ENCODE measurements at regions not wholly inside any gene's neighbourhood (a gene's known extent, or its start where the extent isn't known, plus 50 kb on each side); places are given as distances from the start of the nearest gene placed in this dataset.

DNA sequence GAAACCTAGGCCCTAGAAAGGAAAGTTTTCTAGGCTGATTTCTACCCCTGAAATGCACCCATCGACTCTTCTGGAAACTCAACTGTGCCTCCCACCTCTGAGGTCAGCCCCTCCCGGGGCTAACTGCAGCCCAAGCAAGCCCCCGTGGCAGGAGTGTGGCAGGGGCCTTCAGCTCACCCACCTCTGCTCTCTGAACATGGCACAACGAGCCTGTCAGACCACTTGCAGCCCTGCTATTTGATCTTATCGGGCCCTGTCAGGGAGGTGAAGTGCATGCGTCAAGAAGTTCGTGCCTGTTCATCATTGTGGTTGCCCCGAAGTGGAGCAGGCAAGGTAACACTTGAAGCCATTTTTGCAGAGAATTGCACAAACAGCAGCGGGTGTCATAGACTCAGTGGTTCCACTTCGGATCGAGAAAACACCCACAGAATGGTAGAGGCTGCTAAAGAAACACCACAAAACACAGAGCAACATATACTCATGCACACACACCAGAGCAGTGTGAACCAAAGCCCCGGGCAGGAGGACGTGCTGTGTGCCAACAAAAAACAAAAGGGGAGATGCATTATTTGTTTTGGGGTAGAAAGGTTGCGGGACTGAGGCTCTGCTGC is 262.7 kb downstream of the ETS1 start:
- DNase-seq, result no peak

DNA sequence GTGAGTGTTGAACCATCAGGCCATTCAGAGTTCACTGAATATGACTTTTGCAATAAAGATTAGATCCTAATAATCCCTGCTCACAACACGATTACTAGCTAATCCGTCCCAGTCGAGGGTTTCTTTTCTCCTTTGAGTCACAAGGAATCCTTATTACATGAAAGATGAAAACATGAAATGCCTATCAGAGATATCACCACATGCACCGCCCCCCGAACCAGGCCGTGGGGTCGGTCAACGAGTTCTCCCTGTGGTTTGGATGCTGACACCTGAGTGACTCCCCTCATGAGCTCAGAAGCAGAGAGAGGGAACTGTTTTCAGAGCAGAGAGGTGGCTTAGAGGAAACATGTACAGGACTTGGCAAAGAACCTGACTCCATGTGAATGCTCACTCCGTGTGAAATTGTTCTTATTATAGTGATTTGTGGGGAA is 263.3 kb downstream of the ETS1 start:
- DNase-seq, result no peak

DNA sequence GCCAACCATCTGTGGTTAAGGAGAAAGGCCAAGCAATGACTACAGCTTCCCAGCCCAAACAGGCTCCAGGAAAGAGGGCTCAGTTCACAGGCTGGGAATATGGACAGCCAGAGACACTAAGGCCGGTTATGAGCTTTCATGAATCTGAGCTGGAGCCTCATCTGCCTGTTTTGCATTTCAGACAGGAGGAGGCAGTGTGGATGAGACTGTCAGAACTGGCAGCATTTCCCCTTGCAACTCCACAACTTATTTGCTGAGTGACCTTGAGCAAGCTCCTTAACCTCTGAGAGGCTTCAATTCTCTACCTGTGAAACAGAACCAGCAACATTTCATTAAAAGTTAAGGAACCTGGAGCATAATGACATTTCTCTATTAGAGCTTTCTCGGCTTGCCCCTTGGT is 264.0 kb downstream of the ETS1 start:
- DNase-seq, result no peak

DNA sequence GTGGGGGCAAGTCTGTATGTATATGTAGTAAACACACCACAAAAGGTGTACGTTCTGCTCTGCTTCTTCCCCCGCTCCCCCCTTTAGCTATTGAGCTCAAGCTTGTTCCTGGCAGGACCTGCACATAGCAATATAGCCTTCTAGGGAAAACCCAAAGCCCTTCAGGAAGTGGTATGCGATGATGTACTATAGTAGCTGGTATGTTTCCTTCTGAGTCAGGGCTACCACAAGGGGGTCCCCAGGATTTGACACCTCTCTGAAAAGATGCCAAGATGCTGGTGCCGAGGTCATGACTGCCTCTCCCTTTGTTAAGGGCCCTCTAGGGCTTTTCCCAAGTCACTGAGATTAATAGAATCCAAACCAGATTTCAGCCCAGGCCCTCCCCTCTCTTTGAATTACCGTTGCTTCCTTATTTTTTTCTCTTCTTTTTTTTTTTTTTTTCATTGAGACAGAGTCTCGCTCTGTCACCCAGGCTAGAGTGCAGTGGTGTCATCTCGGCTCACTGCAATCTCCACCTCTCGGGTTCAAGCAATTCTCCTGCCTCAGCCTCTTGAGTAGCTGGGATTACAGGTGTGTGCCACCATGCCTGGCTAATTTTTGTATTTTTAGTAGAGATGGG is 268.4 kb downstream of the ETS1 start:
- no peak for DNase-seq

DNA sequence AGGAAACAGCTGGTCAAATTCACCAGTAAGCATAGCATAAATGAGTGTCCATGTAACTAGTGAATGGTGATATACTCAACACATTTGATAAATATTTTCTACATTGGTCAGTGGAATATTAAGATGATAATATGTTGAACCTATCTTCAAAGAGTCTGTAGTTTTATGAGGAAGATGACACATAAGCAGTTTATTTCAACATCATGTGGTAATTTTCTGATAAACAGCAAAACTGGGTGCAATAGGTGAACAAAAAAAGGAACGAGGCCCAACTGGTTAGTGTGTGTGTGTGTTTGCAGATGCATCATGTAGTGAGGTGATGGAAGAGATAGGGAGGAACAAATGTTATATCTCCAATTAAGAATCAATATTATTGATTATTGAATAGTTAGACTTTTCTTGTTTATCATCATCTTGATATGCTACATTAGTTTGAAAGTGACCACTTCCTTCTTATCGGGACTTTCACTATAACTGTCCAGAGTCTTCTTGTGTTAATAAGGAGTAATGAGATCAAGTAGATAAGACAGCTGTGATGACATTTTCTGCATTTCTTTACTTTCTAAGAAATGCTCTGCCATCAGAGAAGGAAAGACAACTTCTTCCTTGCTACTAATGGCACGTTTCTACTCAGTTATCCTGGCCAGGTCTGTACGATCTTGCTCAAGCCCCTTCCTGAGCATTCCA is 270.7 kb downstream of the ETS1 start:
- DNase-seq, result no peak

DNA sequence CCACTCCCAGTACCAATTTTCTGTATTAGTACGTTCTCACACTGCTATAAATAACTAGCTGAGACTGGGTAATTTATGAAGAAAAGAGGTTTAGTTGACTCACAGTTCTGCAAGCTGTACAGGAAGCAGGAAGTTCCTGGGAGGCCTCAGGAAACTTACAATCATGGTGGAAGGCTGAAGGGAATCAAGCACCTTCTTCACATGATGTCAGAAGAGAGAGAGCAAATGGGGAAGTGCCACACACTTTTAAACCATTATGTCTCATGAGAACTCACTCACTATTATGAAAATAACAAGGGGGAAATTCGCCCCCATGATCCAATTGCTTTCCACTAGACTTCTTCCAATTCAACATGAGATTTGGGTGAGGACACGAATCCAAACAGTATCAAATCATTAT is 271.4 kb downstream of the ETS1 start:
- DNase-seq, result no peak

DNA sequence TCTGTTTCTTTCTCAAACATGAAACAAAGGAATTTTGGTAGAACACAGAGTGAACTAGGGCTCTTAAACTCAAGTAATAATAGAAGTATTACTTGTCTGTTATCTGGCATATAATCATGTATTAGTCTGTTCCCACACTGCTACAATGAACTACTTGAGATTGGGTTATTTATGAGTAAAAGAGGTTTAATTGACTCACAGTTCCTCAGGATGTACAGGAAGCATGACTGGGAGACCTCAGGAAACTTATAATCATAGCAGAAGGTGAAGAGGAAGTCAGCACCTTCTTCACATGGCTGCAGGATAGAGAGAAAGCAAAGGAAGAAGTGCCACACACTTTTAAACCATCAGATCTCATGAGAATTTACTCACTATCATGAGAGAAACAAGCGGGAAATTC is 273.4 kb downstream of the ETS1 start:
- DNase-seq, result no peak

DNA sequence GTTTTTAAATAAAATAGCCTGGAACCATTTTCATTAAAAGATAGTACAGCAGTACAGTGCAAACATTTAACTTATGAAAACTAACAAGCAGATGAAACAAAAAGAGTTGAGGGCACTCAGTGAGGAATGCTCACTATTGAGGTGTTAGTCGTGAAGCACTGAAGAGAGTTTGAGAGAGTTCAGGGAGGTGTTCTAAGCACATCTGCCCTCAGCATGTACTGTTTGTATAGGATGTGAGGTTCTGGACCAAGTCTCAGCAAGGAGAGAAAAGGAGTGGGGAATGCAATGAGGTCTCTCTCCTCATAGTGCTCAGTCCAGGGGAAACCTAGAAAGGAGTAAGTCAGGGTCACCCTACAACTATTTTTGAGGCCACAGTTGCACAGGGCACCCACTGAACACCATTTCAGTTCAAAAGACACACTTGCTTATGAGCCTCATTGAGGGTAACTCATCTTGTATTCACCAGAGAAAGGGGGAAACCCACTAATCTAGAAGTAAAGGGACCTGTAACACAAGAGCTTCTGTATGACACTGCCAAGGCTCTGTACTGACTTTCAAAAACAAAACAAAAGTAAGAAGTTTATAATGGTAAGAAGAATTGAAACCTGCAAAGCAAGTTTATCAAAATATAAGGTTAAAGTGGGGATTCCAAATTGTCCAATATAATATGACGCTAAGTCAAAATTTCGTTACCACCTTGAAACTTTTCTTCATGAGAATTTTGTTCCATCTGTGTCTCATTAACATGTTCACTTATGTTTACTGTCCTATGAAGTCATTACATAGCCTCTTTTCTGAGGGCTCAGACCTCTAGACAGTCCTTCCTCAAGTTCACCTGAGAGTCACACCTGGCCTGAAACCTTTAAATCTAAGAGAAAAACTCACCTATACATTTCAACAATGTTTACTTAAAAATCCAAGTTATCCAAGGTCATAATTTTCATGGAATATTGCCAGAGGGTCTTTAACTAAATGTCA is 275.3 kb downstream of the ETS1 start:
- no peak for DNase-seq

DNA sequence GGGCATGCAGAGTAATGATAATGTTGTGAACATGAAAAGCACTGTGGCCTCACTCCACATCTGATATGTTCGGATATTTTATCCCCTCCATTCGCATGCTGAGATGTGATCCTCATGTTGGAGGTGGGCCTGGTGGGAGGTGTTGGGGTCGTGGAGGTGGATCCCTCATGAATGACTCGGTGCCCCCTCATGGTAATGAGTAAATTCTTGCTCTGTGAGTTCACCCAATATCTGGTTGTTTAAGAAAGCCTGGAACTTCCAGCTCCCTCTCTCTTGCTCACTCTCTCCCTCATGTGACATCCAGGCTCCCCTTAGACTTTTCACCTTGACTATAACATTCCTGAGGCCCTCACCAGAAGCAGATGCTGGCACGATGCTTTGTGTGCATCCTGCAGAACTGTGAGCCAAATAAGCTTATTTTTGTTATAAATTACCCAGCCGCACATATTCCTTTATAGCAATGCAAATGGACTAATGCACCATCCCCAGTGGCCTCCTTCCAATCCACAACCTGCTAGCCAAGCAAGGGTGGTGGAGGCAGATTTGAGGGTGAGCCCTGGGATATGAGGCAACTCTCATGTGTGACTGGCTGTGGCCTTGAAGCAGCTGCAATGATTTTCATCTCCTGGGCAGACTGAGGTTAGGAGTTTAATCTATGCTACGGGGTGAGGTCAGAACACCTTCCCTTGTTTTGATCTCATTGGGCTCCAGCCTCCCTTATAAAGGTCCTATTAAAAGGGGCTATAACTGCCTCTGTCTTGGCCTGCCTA is 276.5 kb downstream of the ETS1 start:
- no peak for DNase-seq

DNA sequence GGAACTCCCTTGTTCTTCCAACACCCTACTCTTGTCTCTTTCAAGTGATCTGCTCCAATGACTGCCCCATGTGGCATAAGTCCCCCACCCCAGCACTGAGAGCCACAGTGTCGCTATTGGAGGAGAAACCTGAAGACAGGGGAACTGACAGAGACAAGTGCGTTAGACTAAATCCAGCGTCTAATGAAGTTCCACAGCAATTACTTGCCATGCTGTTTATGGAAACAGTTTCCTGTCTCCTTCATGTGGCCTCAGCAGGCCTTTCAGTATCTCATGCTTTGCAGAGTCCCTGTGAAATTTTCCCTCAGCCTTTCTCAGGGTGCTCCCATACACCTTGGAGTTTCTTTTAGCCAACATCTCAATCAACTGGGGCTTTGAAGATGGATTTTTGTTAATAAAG is 277.4 kb downstream of the ETS1 start:
- DNase-seq, result no peak

DNA sequence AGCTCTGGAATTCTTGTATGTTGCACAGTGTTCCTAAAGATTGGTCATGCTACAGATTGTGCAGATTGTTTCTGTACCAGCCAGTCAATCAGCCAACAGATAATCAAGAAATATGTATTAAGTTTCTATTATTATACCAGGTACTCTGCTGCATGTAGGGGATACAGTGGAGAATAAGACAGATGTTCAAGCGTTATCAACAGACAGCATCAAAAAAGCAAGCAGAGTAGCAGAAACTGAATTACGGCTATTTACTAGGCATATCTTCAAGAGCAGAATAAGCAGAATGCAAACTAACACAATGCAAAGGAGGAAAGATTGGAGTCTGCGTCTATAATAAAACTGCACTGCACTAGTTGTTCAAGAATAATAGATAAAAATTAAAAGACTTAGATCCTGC is 278.6 kb downstream of the ETS1 start:
- DNase-seq, result no peak

DNA sequence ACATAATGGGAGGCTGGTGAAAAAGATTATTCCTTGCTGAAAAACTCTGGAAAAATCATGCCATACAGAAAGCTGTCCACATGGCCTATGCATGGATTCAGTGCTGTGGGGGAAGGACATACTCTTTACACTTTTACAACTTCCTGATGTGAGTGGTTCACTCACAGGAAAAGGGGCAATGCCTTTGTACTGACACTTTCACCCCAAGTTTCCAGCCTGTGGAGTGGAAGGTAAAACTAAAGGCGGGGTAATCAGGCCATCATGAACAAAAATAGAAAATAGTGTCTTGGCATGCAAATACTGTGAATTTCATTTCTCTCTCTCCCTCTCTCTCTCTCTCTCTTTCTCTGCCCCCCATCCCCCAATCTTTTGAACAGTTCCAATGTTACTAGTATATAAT is 281.8 kb downstream of the ETS1 start:
- DNase-seq, result no peak

DNA sequence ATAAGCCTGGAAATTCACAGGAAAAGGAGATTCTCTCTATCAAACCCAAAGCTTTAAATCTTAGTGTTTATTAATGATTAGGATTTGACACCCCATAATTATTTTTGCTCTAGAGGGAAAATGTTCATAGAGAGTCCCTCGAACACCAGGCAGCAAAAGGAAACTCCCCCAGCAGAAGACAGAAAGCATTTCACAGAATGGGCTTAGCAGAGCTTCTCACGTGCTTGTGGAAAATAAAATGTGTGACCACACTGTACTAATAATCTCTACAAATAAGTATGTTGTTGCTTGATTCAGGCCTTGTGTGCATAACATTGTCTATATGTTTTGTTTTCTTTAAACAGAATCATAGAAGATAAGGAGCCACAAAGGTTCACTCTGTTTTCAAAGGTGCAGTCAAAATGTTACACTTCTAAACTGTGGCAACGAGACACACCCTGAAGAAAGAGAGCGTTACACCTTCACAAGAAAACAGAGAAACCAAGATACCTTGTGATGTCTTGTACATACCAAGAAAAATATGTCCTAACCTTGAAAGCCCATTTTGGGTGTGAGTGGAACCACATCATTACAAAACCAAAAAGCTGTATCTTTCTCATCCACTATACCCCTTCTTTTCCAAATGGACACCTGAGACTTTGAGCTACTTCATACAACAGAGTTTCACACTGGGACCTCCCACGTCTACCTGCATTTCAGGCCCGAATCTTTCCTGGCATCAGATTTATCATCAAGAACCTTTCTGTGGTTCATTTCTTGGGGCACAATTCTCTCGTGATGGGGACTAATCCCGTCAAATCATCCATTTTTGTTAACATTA is 282.5 kb downstream of the ETS1 start:
- DNase-seq, result no peak

DNA sequence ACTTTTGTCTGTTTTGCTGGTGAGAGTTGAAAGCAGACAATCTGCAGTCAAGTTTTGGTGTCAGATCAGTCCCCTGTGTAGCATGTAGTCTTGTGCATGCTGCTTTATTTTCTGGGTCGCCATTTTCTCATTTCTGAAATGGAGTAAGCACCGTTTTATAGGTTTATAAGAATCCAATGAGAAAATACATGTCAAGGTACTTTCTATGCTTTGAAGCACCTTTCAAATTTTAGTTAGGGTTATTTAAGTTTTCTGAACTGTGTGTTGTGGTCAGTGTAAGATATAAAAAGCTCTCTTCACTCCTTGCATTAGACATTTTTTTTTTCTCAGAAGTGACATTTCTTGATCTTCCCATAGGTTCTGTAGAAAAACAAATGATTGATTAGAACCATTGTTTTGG is 283.2 kb downstream of the ETS1 start:
- DNase-seq, result no peak

DNA sequence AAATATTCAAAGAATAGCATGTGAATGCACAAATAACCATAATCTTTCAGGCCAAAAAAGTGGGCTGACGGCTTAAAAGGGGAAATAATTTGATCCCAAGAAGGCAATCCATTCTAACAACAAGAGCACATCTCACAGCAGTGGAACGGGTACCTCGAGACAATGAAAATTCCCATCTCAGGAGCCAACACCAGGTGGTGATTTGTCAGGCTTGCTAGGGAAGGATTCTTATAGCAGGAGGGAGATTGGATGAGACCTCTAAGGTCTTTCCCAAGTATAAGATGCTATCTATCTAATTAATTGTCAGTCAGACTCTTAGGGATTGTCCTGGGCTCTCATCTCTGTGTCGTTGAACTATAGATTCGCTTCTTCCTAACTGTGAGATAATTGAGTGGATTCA is 284.0 kb downstream of the ETS1 start:
- no peak for DNase-seq

DNA sequence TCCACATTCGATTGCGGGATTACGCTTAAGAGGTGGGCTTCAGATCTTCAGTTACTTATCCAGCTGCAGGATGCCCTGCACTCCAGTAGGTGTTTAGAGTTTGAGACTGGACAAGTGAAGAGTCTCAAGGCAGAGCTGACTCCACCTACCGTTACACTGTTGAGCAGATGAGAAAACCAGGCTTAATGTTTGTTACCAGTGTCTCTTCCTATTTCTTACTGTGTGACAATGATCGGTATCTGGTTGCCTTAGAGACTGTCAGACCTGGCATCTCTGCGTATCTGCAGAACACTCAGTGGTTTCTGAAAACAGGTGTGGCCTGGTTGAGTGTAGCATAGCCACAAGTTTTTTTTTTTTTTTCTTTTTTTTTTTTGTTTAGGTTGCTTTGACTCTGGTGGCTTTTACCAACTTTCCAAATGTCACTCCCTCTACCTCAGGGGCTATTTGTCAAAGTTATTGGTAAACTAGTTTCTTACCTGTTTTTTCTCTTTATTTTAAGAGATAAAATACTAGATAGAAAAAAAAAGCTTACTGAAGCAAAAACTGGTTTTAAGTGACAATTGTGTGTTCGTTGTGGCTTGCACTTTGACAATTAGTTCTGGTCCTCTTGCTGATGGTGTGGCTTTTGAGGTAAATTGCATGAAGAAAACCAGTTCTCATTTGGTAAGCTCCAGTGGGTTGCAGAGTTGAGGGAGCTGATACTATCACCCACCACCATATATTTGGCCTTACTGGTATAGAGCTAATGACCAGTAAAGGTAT is 284.8 kb downstream of the ETS1 start:
- DNase-seq, result no peak

DNA sequence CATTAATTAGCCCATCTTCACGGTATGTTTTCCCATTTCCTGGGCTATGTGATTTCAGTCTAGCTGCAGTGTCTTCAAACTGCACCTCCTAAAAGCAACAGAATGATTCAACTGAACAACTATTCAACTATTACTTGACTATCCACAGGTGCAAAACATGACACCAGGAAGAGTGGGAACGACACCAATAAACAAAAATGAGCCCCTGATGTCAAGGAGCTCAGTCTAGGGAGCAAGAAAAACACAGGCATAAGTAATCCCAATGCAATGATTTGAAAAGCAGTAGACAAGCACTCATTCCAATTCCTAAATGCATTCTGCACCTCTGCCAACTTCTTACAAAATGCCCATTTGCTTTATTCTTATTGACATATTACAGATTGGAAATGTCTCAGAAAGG is 285.6 kb downstream of the ETS1 start:
- DNase-seq, result no peak

DNA sequence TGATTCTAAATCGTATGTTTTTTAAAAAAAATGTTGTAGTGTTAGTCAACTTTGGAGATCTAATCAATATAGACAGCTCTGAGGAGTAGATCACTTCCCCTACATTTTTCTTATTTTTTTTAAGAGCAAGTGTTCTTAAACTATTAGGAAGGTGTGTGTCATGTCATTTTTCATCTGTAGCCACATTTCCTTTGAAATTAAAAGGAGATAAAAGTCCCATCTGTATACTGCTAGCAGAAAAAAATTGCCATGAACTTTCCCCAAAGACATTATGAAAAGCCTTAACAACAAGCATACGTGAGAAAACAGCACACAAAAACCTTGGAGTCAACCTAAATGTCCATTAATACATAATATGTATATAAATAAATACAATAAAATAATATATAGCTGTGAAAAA is 286.6 kb downstream of the ETS1 start:
- no peak for DNase-seq

DNA sequence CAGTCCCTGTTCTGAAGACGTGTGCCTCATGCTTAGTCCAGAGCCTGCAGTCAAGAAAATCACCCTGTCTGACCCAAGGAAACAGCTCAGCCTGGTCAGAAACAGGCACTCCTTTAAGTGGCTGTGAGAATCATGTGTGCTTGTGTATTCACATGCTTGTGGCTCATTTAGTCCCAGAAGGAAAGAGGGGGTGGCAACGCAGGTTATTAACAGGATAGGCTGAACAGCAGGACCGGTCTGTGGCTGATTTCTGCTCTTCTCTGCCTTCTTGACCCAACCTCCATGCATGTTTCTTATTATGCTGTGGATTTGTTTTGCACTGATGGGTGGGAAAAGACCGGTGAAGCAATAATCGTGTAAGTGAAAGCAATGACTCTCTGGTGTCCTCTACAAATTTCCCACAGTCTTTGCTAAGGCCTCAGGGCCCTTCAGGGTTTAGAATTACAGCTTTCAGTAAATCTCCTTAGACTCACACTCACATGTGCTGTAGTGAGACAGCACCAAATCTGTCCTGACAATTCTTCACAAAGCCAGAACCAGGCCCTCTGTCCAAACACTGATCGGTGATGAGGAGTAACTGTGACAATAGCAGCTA is 288.1 kb downstream of the ETS1 start:
- no peak for DNase-seq

DNA sequence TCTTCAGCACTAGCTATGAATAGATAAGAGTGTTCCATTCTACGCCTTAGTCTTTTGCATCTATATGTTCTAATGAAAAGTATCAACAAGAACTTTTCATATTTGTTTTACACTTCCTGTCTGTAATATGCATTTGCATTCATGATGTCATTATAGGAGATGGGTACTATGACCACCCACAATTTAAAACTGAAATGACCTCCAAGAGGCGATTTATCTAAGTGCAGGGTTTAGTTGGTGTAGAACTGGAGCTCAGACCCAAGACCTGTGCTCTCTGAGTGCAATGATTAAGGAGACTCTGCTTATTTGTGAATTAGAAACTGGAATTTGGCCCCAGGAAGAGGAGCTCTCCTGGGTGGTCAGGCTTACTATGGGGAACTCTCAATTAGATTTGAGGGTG is 289.1 kb downstream of the ETS1 start:
- no peak for DNase-seq

DNA sequence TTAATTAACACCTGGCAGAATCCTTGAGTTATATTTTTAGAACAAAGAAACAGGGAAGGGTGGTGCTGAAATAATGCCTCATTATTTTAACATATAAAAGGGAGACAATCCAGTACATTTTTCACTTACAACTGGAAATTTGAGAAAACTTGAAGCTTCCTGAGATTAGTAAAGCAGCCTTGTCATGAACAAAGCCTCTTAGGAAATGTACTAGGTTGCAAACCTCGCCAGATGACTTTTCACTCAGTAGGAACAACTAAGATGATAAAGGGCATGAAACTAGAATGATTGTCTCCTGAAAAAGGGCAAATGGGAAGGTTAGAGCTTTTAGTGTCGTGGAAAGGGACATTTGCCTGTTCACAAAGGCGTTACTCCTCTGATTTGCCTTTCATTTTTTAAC is 289.6 kb downstream of the ETS1 start:
- no peak for DNase-seq
